ENCODE measurements at regions not wholly inside any gene's neighbourhood (a gene's known extent, or its start where the extent isn't known, plus 50 kb on each side); places are given as distances from the start of the nearest gene placed in this dataset.

GRCh38 chrX:10106806-10107205 lies 50.0 kb upstream of the CLCN4 start:
- TF ChIP-seq CTCF (IDR thresholded peaks at IDR 0.05) (no peak), POLR2A (IDR thresholded peaks at IDR 0.05) (no peak)
